HG03045 (cell line): ENCODE measurements at regions not wholly inside any gene's neighbourhood (a gene's known extent, or its start where the extent isn't known, plus 50 kb on each side); places are given as distances from the start of the nearest gene placed in this dataset.
"Not testable (repeated sequence)": the region's sequence is repeated elsewhere in the genome, so short reads cannot be mapped to it uniquely, and the experiment has no call there.

ENCODE experiments used
- ATAC-seq: cut with Tn5 transposase; IDR thresholded peaks from one replicate; pipeline ENCODE4 v1.9.1; 2021; ENCODE audit warnings: mild to moderate bottlenecking, moderate library complexity; ENCODE audit not compliant: unreplicated experiment

DNA sequence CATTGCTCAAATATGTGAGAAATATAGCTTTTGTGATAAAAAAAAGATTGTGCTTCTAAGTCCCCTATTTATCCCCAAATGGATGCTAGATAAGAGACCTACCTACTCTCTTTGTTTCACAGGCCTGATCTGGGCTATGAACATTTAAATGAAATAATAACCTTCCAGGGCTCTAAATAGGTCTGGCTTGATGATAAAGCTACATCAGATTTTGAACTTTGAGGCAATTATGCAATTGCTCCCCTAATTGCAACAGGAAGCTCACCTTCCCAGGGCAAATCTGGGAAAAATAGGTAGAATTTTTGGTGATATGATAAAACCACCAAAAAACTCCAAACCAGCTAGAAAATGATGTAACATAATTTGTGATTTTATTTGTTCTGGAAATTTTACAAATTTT lies 624.5 kb downstream of the PKHD1 start:
- ATAC-seq, result no peak

DNA sequence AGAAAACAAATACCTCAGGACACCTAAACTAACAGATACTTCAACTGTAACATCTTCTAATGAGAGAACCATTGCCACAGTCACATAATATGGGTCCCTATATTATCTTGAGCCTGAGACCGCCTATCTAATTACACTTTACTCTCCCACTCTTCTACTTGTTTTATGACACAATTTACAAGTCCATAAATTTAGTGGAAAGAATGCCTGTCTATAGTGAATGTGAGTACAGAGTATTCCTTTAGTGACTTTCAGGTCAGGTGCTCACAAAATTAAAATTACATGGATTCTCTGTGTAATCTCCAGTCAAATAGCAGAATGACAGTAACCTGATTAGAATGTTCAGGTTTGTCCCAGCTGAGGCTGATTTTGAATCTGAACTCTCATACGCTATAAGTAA lies 624.1 kb downstream of the PKHD1 start:
- ATAC-seq, result no peak

DNA sequence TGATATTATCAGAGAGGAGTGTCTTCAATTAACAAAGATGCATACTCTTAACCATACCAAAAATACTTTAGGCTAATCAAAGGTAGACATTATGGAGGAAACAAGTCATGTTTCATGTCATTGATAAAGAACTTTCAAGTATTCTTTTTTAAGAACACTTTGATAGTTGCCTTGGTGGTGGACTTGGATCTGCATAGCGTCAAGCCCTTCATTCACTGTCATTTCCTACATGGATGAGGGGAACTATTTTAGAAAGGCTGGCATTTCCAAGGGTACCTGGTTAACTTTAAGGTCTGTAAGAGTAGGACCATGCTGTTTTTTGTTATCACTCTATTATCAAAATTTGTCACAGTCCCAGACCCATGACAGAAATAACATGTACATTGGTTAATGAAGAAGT lies 622.5 kb downstream of the PKHD1 start:
- ATAC-seq, result no peak

DNA sequence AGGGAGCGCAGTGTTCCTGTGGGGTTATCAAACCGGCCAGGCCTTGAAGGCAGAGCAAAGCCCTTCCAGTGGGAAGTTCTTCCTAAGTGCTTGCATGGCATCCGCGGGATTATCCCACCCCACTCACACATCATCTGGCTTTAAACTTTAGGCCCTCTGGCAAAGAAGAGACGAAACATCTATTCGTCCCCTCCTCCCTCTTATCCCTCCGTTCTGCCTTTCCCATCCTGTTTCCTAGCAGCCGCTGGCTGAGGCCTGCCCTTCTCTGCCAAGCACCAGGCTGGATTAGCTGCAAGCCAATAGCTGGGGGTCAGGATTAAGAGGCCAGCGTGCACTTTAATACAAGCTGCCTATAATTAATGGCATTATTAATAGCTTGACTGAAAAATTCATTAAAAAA lies 621.0 kb downstream of the PKHD1 start:
- no peak for ATAC-seq

DNA sequence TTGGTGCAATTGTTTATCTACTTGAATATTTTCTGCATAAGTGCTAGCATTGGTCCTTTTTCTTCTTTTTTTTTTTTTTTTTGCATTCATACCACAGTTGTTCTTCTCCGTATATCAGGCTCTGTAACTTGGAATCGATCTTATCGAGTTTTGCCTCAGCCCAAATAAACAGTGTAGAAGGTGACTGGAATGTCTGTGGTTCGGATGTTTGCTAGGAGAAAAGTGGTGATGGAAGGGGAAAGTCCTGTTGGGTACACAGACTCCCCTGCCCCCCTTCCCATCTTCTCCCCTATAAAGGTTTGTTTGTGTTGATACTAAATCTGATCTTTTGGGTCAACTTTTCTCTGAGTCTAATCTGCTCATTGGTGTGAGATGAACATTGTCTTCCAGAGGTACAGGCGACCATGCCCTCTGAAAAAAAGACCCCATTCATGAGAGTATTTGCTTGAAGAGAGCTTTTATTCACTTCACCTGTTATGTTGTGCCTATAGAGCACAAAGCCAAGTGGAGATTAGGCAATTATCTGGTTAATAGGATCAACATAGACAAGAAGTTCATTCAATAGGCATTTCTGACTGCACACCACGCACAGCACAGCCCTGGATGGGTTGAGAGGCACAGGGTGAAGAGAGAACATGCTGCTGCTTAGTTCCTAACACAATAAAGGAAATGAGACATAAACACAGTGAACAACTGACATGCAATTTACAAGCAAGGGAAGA lies 620.0 kb downstream of the PKHD1 start:
- ATAC-seq, result no peak

DNA sequence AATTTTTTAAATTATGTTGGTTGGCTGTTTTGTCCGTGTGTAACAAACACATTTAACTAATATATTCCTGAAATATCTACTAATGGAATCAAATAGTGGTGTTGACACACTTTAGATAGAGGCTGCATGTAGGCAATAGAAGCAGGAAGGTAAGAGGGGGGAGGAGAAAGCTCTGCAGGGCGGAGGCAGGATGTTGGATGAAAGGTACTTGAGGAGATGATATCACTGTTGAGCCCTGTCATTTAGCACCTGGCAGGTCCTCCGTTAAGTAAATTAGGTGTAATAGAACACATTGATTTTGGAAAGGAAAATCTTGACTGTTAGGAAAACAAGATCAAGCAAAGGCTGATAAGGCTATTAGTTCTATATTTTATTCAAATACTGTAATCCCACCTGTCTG lies 618.7 kb downstream of the PKHD1 start:
- no peak for ATAC-seq

DNA sequence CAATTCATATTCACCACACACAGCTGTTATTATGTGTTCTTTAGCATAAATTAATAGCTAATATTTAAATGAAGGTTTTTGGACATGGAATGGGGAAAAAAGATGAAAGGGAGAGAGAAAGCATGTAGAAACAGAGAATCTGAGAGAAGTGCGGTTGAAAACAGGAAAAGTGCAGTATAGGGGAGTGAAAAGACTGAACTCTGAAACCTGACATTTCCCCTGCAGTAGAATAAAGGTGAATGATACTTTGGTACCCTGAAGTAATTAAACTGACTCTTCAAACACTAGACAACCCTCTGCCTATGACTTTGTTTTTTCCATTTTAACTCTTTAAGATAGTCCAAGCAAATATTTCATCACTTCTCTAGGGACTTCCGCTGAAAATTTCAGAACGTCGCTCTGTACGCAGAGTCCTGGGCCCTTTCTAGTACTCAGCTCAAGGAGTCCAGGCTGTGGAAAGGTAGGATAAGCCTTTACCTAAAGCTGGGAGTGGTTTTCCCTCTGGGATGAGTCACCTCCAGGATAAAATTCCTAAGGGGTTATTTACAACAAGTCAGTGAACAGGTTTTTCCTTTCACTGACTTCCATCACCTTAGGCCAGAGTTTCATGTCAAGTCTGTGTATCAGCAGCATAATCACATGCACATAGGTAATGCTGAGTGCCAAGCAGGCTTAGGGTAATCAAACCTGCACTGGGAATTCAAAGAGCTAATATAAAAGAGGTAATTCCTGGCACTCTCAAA lies 614.5 kb downstream of the PKHD1 start:
- ATAC-seq, result no peak

DNA sequence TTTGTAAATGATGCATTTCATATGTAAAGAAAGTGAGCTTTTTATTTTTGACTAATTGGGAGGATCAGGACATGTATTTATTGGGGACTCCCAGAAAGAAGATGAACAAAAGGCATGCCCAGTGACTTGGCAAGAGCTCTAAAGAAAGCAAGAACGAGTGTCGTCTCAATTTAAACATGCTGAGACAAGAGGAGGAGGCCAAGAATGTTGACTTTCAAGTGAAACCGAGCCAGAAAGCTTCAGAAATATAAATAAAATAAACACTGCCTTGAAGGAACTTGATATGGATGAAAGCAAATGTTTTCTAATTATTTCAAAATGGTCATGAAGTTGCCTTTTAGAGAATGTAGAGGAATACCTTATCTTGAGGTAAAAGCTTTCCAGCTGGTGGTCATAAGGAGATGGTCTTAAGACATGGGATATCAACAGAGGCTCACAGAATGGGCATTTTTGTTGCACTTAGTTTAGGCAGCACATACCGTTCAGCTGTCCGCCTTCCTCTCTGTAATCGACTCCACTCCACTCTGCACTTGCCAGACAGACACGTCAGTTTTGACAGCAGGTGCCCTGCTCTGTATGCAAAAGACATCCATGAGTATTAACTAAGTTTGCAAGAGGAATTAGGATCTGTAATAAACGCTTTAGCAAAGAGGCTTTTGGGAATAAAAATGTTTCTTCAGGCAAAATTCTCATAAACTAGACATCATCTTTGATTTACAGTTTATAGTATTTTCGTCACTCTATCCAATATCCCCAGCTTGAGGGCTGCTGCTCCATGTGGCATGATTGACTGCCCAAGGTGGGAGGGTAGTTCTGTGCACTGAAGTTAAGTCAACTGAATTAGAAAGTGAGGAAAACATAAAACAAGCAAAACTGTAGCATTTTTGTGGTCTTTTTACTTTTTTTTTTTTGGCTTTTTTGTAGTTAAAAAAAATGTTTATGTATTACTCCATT lies 613.1 kb downstream of the PKHD1 start:
- ATAC-seq, result no peak

DNA sequence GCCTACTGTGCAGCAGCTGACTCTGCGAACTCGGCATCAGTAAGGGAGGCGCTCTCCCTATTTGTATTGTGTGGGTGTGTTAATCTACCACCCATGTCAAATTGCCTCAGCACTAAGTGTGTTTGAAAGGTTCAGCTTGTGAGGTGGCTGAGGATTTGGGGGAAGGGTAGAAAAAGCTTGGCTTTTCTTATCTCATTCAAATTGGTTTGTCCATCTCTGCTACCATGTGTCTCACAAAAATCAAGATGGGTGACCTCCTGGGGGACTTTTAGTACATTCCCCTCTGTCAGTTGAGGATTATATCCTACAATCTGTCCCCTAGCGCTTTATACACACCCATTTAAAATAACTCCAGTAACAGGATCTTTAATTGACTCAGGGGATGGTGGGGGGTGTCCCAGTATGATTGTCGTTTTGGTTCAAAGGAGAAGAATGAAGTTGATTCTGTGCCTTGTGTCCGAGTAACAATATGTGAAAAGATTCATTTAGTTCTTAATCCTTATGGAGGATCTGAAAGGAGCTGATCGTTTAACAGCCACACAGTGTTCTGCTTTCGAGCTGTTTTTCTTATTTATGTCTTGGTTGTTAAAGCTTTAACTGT lies 609.6 kb downstream of the PKHD1 start:
- ATAC-seq, result no peak

DNA sequence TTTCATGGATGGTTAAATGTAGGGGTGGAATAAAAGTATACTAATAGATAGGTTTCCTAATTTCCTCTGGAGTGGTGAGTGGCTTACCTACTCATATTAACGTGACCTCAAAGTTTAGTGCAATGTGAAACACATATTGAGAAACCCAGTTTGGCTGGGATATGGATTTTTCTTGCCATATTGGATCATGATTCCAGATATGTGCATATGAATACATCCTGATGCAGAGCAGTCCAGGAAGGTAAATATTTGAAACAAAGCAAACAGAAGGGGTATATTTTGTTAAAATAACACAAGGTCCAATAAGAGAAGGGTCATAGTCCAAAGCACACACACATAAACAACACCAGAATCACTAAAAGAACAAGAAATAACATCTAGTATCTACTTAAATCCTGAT lies 608.1 kb downstream of the PKHD1 start:
- ATAC-seq, result no peak

DNA sequence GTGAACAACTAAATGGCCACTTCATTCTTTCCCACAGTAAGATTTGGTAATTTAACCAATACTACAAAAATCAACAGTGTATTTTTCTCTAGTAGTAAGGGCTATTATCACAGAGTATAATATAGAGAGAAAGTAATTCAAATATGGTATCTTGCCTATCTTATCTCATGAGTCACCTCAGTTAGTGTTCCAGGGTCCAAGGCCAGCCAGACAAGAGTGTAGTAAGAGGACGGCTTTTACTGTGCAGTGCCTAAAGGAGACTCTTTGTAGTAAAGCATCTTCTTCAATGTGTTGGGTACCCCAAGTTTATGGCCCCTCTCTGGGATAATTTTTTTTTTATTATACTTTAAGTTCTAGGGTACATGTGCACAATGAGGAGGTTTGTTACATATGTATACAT lies 607.4 kb downstream of the PKHD1 start:
- no peak for ATAC-seq

DNA sequence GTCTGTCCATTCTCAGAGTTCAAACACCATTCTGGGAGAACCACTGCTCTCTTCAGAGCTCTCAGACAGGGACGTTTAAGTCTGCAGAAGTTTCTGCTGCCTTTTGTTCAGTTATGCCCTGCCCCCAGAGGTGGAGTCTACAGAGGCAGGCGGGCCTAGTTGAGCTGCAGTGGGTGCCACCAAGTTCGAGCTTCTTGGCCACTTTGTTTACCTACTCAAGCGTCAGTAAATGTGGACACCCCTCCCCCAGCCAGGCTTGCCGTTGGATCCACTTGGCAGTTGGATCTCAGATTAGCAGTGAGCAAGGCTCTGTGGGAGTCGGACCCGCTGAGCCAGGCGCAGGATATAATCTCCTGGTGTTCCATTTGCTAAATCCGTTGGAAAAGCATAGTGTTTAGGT lies 601.5 kb downstream of the PKHD1 start:
- ATAC-seq, result not testable (repeated sequence)

DNA sequence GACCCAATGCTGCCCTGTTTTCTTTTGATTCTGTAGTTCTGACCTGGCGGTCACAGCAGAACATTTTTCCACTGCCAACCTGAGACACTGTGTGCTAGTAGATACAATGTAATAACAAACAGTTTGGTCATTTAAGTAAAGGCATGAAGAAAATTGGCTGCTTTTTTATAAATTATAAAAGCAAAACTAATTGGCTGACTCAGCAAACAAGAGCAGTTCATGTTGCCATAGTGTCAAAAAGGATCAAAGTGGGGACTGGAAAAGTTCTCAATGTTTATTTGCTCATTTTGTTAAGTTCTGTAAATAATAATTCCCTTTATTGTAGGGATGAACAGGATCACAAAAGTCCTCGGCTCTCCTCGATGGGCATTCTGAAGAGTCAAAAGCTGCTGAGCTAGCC lies 599.5 kb downstream of the PKHD1 start:
- ATAC-seq, result no peak

DNA sequence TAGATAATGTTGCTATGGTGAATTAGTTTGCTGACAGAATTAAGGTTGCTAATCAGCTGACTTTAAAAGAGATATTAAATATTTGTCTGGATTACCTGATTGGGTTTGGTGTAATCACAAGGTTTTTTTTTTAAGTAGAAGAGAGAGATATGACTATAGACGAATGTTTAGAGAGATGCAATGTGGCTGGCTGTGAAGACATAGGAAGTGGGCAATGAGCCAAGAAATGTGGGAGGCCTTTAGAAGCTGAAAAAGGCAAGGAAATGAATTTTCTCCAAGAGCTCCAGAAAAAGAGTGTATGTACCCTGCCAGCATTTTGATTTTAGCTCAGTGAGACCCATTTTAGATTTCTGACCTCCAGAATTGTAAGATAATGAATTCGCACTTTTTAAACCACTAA lies 598.3 kb downstream of the PKHD1 start:
- no peak for ATAC-seq

DNA sequence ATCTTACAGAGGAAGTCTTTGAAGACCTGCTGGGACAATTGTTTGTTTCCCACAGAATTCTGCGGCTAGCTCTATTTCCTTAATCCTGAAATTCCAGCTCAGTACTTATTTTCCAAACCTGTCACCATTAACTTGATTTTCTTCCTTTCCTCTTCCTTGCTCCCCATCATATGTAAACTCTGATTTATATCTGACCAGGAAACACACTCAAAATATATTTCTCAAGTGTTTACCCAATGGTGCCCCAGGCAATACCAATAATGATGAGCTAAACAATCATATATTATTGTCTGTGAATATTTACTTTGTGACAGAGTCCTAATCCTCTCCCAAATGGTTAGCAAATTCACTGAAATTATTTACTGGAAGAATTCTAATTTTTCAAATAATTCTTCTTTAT lies 597.3 kb downstream of the PKHD1 start:
- ATAC-seq, result no peak

DNA sequence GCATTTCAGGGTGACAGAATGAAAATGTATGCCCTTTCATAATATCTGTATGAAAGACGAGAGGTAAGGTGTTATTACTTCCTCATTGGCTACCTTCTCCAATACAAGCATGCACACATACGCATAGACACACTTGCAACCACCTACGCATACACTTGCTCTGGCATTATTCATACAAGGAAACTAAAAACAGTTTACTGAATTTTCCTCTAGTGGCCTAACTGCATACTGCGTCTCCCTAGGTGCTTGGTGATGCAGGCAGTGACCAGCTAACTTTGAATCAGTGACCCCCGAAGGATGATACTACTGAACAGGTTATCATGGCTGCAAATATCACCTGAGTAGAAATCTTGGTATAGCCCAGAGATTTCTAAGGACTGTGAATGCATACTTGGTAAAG lies 593.1 kb downstream of the PKHD1 start:
- no peak for ATAC-seq

DNA sequence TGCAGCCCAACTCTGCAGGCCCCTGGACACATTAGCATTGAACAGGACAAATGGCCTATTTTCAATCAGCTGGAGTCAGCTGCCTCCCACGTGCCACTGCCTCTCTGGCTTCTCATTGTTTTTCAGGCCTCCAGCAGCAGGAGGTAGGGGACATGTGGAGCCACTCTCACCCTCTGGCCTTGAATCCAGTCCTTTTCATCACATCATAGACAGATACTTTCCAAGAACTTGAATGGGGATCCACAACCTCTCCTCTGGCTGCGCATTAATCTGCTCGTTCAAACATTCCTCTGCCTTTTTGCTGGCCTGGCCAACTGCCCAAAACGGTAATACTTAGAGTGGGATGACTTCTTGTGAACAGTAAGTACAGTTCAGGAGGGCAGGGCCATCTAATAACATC lies 592.3 kb downstream of the PKHD1 start:
- no peak for ATAC-seq

DNA sequence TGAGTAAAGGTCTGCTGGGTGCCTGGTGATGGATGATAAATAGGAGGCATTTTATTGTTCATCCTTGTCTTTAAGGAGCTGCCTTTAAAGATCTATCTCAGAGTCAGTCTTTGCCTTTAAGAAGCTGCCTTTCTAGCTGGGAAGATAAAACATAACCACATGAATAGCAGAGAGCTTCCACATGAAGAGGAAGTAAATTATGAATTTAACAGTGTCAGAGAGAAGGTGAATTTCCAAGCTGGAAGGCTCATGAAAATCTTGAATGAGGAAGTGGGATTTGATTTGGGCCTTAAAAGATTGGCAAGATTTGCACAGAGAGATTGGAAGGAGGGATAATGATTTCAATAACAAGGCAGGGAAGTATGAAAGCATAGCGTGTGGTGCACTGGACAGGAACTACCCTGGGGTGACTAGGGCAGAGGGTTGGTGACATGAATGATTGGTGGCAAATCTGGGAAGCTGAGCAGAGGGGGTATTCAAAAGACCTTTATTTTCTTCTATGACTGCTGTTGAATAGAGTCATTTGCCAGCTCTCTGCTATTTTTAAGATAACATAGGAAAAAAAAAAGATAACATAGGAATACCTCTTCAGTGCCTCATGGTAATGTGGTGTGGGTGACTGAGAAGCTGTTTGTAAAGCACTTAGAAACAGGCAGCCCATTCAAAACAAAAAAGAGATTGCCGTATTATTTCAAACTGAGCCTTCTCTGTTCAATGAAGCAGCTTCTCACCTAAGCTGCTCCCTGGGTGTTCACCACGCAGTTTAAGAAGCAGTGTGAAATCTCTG lies 591.6 kb downstream of the PKHD1 start:
- ATAC-seq, result no peak

DNA sequence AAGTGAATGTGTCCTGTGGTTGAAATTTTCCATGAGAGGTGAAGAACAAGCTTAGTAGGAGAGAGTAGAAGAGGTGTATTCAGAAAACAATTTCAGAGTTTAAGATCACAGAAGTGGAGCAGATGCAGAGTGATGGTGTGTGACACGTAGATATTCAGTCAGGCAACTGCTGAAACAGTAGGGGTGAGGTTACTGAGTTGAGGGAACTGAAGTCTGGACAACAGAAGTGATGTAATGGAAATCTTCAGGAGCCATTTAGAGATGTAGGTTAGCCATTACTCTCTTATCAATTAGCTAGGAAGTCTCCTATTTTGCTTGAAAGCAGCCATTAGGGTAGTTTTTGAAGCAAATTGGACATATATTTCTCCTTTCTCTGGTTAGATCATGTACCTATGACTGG lies 584.4 kb downstream of the PKHD1 start:
- no peak for ATAC-seq

DNA sequence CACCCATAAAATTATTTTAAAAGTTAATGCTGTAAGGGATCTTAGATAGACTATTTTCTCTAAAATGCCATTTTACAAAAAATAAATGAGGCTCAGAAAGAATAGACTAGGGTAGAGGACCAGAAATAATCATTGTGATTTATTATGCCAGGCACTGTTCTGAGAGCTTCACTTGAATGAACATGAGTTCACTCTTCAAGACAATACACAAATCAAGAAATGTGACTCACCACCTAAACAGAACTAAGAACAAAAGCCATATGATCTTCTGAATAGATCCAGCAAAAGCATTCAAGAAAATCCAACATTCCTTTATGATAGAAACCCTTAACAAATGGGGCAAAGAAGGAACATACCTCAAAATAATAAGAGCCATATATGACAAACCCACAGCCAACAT lies 582.0 kb downstream of the PKHD1 start:
- ATAC-seq, result no peak
